Neural progenitor cell (in vitro differentiated cells): ENCODE measurements at regions not wholly inside any gene's neighbourhood (a gene's known extent, or its start where the extent isn't known, plus 50 kb on each side); places are given as distances from the start of the nearest gene placed in this dataset.

ENCODE experiments used
- EZH2 ChIP-seq: fragments of 200-600 bp; sonication (generic); IDR thresholded peaks from 2 replicates; pipeline ENCODE4 v1.6.1; 2017; ENCODE audit warnings: antibody characterized with exemption, mild to moderate bottlenecking, moderate library complexity
- EZH2phosphoT487 ChIP-seq: fragments of 200-600 bp; sonication (generic); IDR thresholded peaks from 2 replicates; pipeline ENCODE4 v1.6.1; 2017; ENCODE audit warnings: antibody characterized with exemption
- TF ChIP-seq, protein P1 (sequence below): fragments of 200-600 bp; sonication (generic); IDR thresholded peaks from 2 replicates; pipeline ENCODE4 v1.5.1; 2017; ENCODE audit warnings: antibody characterized with exemption, mild to moderate bottlenecking

DNA sequence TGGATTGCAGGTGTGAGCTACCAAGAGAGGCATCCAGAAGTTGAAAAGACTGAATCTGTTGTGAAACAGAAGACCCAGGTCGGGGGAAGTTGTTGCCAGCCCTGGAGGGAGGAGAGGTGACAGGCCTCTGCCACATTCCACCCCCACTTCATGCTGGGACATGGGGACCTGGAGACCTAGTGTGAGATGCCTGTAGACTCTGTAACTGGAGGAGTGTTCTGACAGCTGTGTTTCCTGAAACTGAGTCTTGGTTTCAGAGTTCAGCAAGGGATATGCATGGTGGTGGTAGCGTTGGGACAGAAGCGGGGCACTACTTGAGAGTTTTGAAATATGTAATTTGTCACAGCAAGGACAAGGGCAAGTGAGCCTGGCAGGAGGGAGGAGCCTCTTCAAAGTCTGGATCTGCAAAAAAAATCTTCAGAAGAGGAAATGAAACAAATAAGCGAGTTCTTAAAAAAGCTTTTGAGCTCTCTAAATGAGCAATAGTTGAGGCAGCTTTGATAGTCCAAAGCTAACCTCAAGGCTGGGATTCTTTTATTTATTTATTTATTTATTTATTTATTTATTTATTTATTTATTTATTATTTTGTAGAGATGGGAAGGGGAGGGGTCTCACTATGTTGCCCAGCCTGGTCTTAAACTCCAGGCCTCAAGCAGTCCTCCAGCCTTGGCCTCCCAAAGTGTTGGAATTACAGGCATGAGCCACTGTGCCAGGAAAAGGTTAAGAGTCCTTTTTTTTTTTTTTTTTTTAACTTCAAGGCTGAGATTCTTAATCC, 58.9 kb upstream of the EEA1 start:
- TF ChIP-seq, protein P1, sequence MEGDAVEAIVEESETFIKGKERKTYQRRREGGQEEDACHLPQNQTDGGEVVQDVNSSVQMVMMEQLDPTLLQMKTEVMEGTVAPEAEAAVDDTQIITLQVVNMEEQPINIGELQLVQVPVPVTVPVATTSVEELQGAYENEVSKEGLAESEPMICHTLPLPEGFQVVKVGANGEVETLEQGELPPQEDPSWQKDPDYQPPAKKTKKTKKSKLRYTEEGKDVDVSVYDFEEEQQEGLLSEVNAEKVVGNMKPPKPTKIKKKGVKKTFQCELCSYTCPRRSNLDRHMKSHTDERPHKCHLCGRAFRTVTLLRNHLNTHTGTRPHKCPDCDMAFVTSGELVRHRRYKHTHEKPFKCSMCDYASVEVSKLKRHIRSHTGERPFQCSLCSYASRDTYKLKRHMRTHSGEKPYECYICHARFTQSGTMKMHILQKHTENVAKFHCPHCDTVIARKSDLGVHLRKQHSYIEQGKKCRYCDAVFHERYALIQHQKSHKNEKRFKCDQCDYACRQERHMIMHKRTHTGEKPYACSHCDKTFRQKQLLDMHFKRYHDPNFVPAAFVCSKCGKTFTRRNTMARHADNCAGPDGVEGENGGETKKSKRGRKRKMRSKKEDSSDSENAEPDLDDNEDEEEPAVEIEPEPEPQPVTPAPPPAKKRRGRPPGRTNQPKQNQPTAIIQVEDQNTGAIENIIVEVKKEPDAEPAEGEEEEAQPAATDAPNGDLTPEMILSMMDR: no peak
- TF ChIP-seq EZH2 (no peak), EZH2phosphoT487 (no peak)
